MM.1S (cell line): ENCODE measurements at regions not wholly inside any gene's neighbourhood (a gene's known extent, or its start where the extent isn't known, plus 50 kb on each side); places are given as distances from the start of the nearest gene placed in this dataset.

Experiments used
- DNase-seq: peaks from one replicate; pipeline ENCODE4 v3.0.0-alpha.2; 2015
- H2AFZ ChIP-seq: fragments of 300-600 bp; sonication (generic); 2 replicates; pipeline ENCODE4 v1.6.0; 2016; ENCODE audit warnings: antibody characterized with exemption, low read length
- H3F3A ChIP-seq: fragments of 300-600 bp; sonication (generic); 2 replicates; pipeline ENCODE4 v1.6.1; 2016; ENCODE audit warnings: mild to moderate bottlenecking, antibody characterized with exemption, low read length, moderate library complexity, mixed read lengths; ENCODE audit not compliant: insufficient read depth
- H3K27ac ChIP-seq: fragments of 300-600 bp; sonication (generic); 2 replicates; pipeline ENCODE4 v1.5.1; 2016; ENCODE audit warnings: mild to moderate bottlenecking, low read length
- H3K27me3 ChIP-seq: fragments of 300-600 bp; sonication (generic); replicated peaks from 2 replicates; pipeline ENCODE4 v1.6.0; 2016; ENCODE audit warnings: low read length; ENCODE audit not compliant: insufficient read depth
- H3K36me3 ChIP-seq: fragments of 300-600 bp; sonication (generic); replicated peaks from 2 replicates; pipeline ENCODE4 v1.6.1; 2016; ENCODE audit warnings: mild to moderate bottlenecking, low read length, mixed read lengths; ENCODE audit not compliant: insufficient read depth
- H3K4me1 ChIP-seq: fragments of 300-600 bp; sonication (generic); 2 replicates; pipeline ENCODE4 v1.6.1; 2016; ENCODE audit warnings: low read length, mixed read lengths
- H3K4me2 ChIP-seq: fragments of 300-600 bp; sonication (generic); 2 replicates; pipeline ENCODE4 v1.6.0; 2016; ENCODE audit warnings: low read depth, low read length
- H3K4me3 ChIP-seq: fragments of 300-600 bp; sonication (generic); 2 replicates; pipeline ENCODE4 v1.5.1; 2016; ENCODE audit warnings: low read length, mixed read lengths
- H3K79me2 ChIP-seq: fragments of 300-600 bp; sonication (generic); 2 replicates; pipeline ENCODE4 v1.6.1; 2016; ENCODE audit warnings: mixed run types, low read length, mixed read lengths
- H3K9ac ChIP-seq: fragments of 300-600 bp; sonication (generic); 2 replicates; pipeline ENCODE4 v1.6.1; 2016; ENCODE audit warnings: low read length, mixed read lengths
- H3K9me2 ChIP-seq: fragments of 300-600 bp; sonication (generic); replicated peaks from 2 replicates; pipeline ENCODE4 v1.6.1; 2016; ENCODE audit warnings: mild to moderate bottlenecking, low read length, mixed read lengths; ENCODE audit not compliant: insufficient read depth
- H3K9me3 ChIP-seq: fragments of 300-600 bp; sonication (generic); replicated peaks from 2 replicates; pipeline ENCODE4 v1.6.1; 2016; ENCODE audit warnings: mild to moderate bottlenecking, low read length, mixed read lengths; ENCODE audit not compliant: insufficient read depth
- H4K20me1 ChIP-seq: fragments of 300-600 bp; sonication (generic); 2 replicates; pipeline ENCODE4 v1.6.1; 2016; ENCODE audit warnings: mild to moderate bottlenecking, low read length, moderate library complexity, mixed read lengths; ENCODE audit not compliant: insufficient read depth
- EZH2 ChIP-seq: fragments of 300-600 bp; sonication (generic); optimal IDR thresholded peaks from 2 replicates; pipeline ENCODE3; 2017; ENCODE audit warnings: low read depth, mild to moderate bottlenecking, antibody characterized with exemption, low read length, mixed read lengths
- EZH2phosphoT487 ChIP-seq: fragments of 300-600 bp; sonication (generic); IDR thresholded peaks from 2 replicates; pipeline ENCODE4 v1.6.1; 2018; ENCODE audit warnings: antibody characterized with exemption, low read length
- TF ChIP-seq, protein P1 (sequence below): fragments of 300-600 bp; sonication (generic); IDR thresholded peaks from 2 replicates; pipeline ENCODE4 v1.5.1; 2016; ENCODE audit warnings: antibody characterized with exemption, low read length, mixed read lengths

DNA sequence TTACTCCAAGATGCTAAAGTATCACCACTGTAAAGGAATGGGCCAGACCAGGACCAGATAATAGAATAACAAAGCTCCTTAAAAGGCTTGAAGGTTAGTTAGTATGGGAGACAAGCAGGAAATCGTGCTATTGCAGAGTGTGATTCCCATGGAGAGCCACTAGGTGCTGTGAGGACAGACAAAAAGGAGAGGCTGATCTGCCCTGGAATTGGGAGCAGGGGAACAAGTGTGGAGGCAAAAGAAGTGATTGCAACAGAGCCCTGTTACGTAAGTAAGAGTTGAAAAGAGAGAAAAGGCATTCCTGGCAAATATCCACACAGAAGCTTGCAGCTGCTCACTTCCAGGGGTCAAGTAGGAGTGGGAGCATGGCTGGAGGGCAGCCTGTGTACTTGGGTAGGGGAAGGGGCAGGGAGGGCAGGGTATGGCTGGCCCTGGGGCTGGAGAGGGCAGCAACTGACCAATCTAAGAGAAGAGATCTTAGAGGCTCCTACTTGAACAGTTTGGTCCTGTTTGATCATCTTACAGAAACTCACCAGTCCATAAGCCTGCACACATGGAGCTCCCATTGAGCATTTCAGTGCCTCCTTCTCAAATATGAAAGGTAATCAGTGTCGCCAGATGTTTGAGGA is 207.7 kb upstream of the GJB5 start:
- H3K27me3 ChIP-seq, result peaks cover 23% of the 10 kb centered on the region
- H3F3A ChIP-seq, result no peaks in the 10 kb centered on the region
- no peaks in the 10 kb centered on the region for H3K36me3 ChIP-seq
- no peaks in the 10 kb centered on the region for H3K9me3 ChIP-seq
- no peak overlapping the region for H3K9ac ChIP-seq
- no peak for DNase-seq
- no peaks in the 10 kb centered on the region for H3K4me1 ChIP-seq
- H3K9me2 ChIP-seq, result no peaks in the 10 kb centered on the region
- no peak overlapping the region for H3K4me3 ChIP-seq
- no peak overlapping the region for H2AFZ ChIP-seq
- no peak for TF ChIP-seq EZH2phosphoT487
- TF ChIP-seq, protein P1, sequence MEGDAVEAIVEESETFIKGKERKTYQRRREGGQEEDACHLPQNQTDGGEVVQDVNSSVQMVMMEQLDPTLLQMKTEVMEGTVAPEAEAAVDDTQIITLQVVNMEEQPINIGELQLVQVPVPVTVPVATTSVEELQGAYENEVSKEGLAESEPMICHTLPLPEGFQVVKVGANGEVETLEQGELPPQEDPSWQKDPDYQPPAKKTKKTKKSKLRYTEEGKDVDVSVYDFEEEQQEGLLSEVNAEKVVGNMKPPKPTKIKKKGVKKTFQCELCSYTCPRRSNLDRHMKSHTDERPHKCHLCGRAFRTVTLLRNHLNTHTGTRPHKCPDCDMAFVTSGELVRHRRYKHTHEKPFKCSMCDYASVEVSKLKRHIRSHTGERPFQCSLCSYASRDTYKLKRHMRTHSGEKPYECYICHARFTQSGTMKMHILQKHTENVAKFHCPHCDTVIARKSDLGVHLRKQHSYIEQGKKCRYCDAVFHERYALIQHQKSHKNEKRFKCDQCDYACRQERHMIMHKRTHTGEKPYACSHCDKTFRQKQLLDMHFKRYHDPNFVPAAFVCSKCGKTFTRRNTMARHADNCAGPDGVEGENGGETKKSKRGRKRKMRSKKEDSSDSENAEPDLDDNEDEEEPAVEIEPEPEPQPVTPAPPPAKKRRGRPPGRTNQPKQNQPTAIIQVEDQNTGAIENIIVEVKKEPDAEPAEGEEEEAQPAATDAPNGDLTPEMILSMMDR, result peak; percentile 10; the same call in 1 of the 2 replicates
- H3K4me2 ChIP-seq, result no peak overlapping the region
- no peaks in the 10 kb centered on the region for H4K20me1 ChIP-seq
- H3K27ac ChIP-seq, result no peak overlapping the region
- H3K79me2 ChIP-seq, result no peaks in the 10 kb centered on the region

DNA sequence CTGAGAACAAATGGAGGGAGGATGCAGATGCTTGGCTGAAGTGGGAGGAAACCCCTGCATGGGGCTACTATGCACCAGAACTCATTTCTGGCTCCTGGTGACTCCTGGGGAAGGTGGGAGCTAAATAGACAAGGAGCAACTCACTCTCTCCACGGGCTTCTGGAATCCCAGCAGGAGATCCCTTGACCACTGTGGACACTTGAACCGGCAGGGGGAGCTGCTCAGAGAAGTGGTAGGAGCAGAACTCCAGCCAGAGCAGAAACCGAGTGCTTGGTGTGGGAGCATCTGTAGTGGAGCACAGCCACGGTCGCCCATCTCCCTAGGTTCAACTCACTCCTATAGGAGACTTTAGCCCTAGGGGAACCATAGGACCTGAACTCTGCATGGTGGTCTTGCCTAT is 205.6 kb upstream of the GJB5 start:
- Histone ChIP-seq H3K36me3 (no peaks in the 10 kb centered on the region), H3K27ac (no peak overlapping the region), H3K27me3 (peaks cover 21% of the 10 kb centered on the region), H3F3A (no peaks in the 10 kb centered on the region), H3K4me3 (no peak overlapping the region), H3K9ac (no peak overlapping the region), H3K4me2 (no peak overlapping the region), H4K20me1 (no peaks in the 10 kb centered on the region), H3K9me3 (no peaks in the 10 kb centered on the region), H3K4me1 (no peaks in the 10 kb centered on the region), H2AFZ (no peak overlapping the region), H3K9me2 (no peaks in the 10 kb centered on the region), H3K79me2 (no peaks in the 10 kb centered on the region)
- DNase-seq, result no peak
- TF ChIP-seq EZH2 (no peak), EZH2phosphoT487 (no peak)
- TF ChIP-seq, protein P1, result peak; percentile 37

GRCh38 chr1:34578306-34578705 is 176.5 kb upstream of the GJB5 start:
- TF ChIP-seq, protein P1, result no peak
- TF ChIP-seq EZH2phosphoT487 (no peak), EZH2 (no peak)
- no peaks in the 10 kb centered on the region for H3K4me1 ChIP-seq
- DNase-seq, result no peak
- no peaks in the 10 kb centered on the region for H3K9me3 ChIP-seq
- no peak overlapping the region for H3K27ac ChIP-seq
- no peaks in the 10 kb centered on the region for H4K20me1 ChIP-seq
- H3K9me2 ChIP-seq, result no peaks in the 10 kb centered on the region
- no peak overlapping the region for H3K4me3 ChIP-seq
- no peaks in the 10 kb centered on the region for H3K79me2 ChIP-seq
- H3K9ac ChIP-seq, result no peak overlapping the region
- H3F3A ChIP-seq, result no peaks in the 10 kb centered on the region
- no peaks in the 10 kb centered on the region for H3K36me3 ChIP-seq
- peaks cover 31% of the 10 kb centered on the region for H3K27me3 ChIP-seq
- no peak overlapping the region for H3K4me2 ChIP-seq
- H2AFZ ChIP-seq, result no peak overlapping the region
